DND-41 (cell line): ENCODE measurements at regions not wholly inside any gene's neighbourhood (a gene's known extent, or its start where the extent isn't known, plus 50 kb on each side); places are given as distances from the start of the nearest gene placed in this dataset.

ENCODE experiments used
- ATAC-seq: fragments of 200-7000 bp; cut with Tn5 transposase; 3 replicates; pipeline ENCODE4 v1.9.1; 2021; ENCODE audit warnings: low read depth; ENCODE audit not compliant: insufficient read depth
- DNase-seq: peaks from one replicate; pipeline ENCODE4 v3.0.0-alpha.2; 2020
- H2AFZ ChIP-seq: 2 replicates; pipeline ENCODE4 v1.6.0; 2012; ENCODE audit warnings: low read depth, low read length
- H3K27ac ChIP-seq: 2 replicates; pipeline ENCODE4 v1.5.1; 2012; ENCODE audit warnings: low read length, inconsistent platforms
- H3K27me3 ChIP-seq: fragments of 200-600 bp; sonication (generic); 2 replicates; pipeline ENCODE4 v1.6.0; 2012; ENCODE audit warnings: low read length, mild to moderate bottlenecking, inconsistent platforms; ENCODE audit not compliant: insufficient read depth, poor library complexity
- H3K36me3 ChIP-seq: 2 replicates; pipeline ENCODE4 v1.5.1; 2012; ENCODE audit warnings: low read length, inconsistent platforms; ENCODE audit not compliant: insufficient read depth
- H3K4me1 ChIP-seq: 2 replicates; pipeline ENCODE4 v1.5.1; 2012; ENCODE audit warnings: mild to moderate bottlenecking, low read length; ENCODE audit not compliant: insufficient read depth
- H3K4me2 ChIP-seq: 2 replicates; pipeline ENCODE4 v1.6.0; 2012; ENCODE audit warnings: mild to moderate bottlenecking, moderate library complexity, low read length, inconsistent platforms; ENCODE audit not compliant: insufficient read depth
- H3K4me3 ChIP-seq, 2 experiments: fragments of 200-600 bp in 1 of 2; shearing (Covaris generic) in 1 of 2; 2 replicates each; pipeline ENCODE4 v1.5.1; 2012 to 2016; ENCODE audit warnings: inconsistent platforms in 2 of 2, low read length in 2 of 2, mild to moderate bottlenecking in 2 of 2, low read depth in 1 of 2, moderate library complexity in 1 of 2
- H3K79me2 ChIP-seq: 2 replicates; pipeline ENCODE4 v1.6.0; 2012; ENCODE audit warnings: low read length, inconsistent platforms; ENCODE audit not compliant: insufficient read depth
- H3K9ac ChIP-seq: 2 replicates; pipeline ENCODE4 v1.6.0; 2012; ENCODE audit warnings: low read depth, mild to moderate bottlenecking, inconsistent platforms, low read length, moderate library complexity
- H3K9me3 ChIP-seq: 2 replicates; pipeline ENCODE4 v1.5.1; 2012; ENCODE audit warnings: low read length, moderate library complexity, mild to moderate bottlenecking, inconsistent platforms; ENCODE audit not compliant: insufficient read depth, severe bottlenecking
- H4K20me1 ChIP-seq: 2 replicates; pipeline ENCODE4 v1.6.0; 2012; ENCODE audit warnings: low read length; ENCODE audit not compliant: insufficient read depth
- EZH2 ChIP-seq: IDR thresholded peaks from 3 replicates; pipeline ENCODE4 v1.6.1; 2012; ENCODE audit warnings: borderline replicate concordance, low read depth, mild to moderate bottlenecking, moderate library complexity, low read length, inconsistent platforms; ENCODE audit not compliant: severe bottlenecking
- TF ChIP-seq, protein P1 (sequence below): IDR thresholded peaks from 2 replicates; pipeline ENCODE4 v1.5.1; 2012; ENCODE audit warnings: borderline replicate concordance, low read length, moderate library complexity, mild to moderate bottlenecking; ENCODE audit not compliant: poor library complexity, severe bottlenecking; ENCODE audit errors: extremely low read depth

DNA sequence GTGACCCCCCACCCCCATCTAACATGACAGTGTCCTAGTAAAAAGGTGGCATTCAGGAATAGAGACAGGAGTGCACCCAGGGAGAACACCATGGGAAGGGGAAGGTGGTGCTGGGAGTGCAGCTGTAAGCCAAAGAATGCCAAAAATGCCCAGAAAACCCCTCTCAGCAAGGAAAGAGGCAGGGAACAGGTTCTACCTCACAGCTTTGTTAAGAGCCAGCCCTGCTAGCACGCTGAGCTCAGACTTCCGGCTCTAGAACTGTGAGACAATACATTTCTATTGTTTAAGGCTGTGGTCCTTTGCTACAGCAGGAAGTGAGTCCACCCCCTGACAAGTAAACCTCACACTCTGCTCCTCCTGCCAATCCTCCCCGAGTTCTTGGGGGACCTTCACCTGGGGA lies 302.4 kb upstream of the N4BP1 start:
- Histone ChIP-seq H3K9me3 (no peaks in the 10 kb centered on the region), H3K4me3 (no peak overlapping the region), H3K27me3 (peaks cover 11% of the 10 kb centered on the region), H3K4me1 (no peaks in the 10 kb centered on the region), H4K20me1 (no peaks in the 10 kb centered on the region; the same call in 1 of the 2 replicates), H3K27ac (no peak overlapping the region), H3K4me2 (no peak overlapping the region), H2AFZ (no peak overlapping the region), H3K9ac (no peak overlapping the region), H3K36me3 (no peaks in the 10 kb centered on the region), H3K79me2 (no peaks in the 10 kb centered on the region)
- DNase-seq, result no peak
- TF ChIP-seq EZH2, result no peak
- TF ChIP-seq, protein P1, sequence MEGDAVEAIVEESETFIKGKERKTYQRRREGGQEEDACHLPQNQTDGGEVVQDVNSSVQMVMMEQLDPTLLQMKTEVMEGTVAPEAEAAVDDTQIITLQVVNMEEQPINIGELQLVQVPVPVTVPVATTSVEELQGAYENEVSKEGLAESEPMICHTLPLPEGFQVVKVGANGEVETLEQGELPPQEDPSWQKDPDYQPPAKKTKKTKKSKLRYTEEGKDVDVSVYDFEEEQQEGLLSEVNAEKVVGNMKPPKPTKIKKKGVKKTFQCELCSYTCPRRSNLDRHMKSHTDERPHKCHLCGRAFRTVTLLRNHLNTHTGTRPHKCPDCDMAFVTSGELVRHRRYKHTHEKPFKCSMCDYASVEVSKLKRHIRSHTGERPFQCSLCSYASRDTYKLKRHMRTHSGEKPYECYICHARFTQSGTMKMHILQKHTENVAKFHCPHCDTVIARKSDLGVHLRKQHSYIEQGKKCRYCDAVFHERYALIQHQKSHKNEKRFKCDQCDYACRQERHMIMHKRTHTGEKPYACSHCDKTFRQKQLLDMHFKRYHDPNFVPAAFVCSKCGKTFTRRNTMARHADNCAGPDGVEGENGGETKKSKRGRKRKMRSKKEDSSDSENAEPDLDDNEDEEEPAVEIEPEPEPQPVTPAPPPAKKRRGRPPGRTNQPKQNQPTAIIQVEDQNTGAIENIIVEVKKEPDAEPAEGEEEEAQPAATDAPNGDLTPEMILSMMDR, result no peak
- no peak for ATAC-seq

- Histone ChIP-seq H3K4me2 (no peak overlapping the region), H3K9ac (no peak overlapping the region), H3K4me1 (no peaks in the 10 kb centered on the region), H3K4me3 (no peak overlapping the region), H2AFZ (no peak overlapping the region), H3K9me3 (no peaks in the 10 kb centered on the region), H4K20me1 (no peaks in the 10 kb centered on the region; the same call in 1 of the 2 replicates), H3K36me3 (no peaks in the 10 kb centered on the region), H3K27me3 (peaks cover 11% of the 10 kb centered on the region), H3K27ac (no peak overlapping the region), H3K79me2 (no peaks in the 10 kb centered on the region)
- DNase-seq (no peak), ATAC-seq (no peak)
- TF ChIP-seq EZH2, result no peak
- TF ChIP-seq, protein P1, result no peak
These were observed 301.7 kb upstream of the N4BP1 start for GRCh38 chr16:48911700-48912099.

- H3K4me3 ChIP-seq, result no peak overlapping the region
- H3K9ac ChIP-seq, result no peak overlapping the region
- no peaks in the 10 kb centered on the region for H3K9me3 ChIP-seq
- H3K27me3 ChIP-seq, result peaks cover 11% of the 10 kb centered on the region
- no peaks in the 10 kb centered on the region for H3K4me1 ChIP-seq
- no peak overlapping the region for H3K27ac ChIP-seq
- no peak overlapping the region for H3K4me2 ChIP-seq
- no peaks in the 10 kb centered on the region for H3K79me2 ChIP-seq
- DNase-seq (no peak), ATAC-seq (no peak)
- TF ChIP-seq, protein P1, result no peak
- TF ChIP-seq EZH2, result no peak
- H2AFZ ChIP-seq, result no peak overlapping the region
- H4K20me1 ChIP-seq, result no peaks in the 10 kb centered on the region; the same call in 1 of the 2 replicates
- H3K36me3 ChIP-seq, result no peaks in the 10 kb centered on the region
These were observed 300.2 kb upstream of the N4BP1 start for GRCh38 chr16:48910214-48910613.

GRCh38 chr16:48909231-48909630 lies 299.3 kb upstream of the N4BP1 start:
- Histone ChIP-seq H2AFZ (no peak overlapping the region), H3K27me3 (peaks cover 11% of the 10 kb centered on the region), H3K9ac (no peak overlapping the region), H3K4me2 (no peak overlapping the region), H3K4me1 (no peaks in the 10 kb centered on the region), H3K36me3 (no peaks in the 10 kb centered on the region), H3K79me2 (no peaks in the 10 kb centered on the region), H3K27ac (no peak overlapping the region), H4K20me1 (no peaks in the 10 kb centered on the region), H3K4me3 (no peak overlapping the region), H3K9me3 (no peaks in the 10 kb centered on the region)
- TF ChIP-seq, protein P1, result no peak
- TF ChIP-seq EZH2, result no peak
- ATAC-seq (no peak), DNase-seq (no peak)
